ENCODE measurements at regions not wholly inside any gene's neighbourhood (a gene's known extent, or its start where the extent isn't known, plus 50 kb on each side); places are given as distances from the start of the nearest gene placed in this dataset.
"Not testable (repeated sequence)": the region's sequence is repeated elsewhere in the genome, so short reads cannot be mapped to it uniquely, and the experiment has no call there.

GRCh38 chr15:31707944-31708702 is 322.2 kb upstream of the CHRNA7 start:
- not testable (repeated sequence) for TF ChIP-seq CTCF (IDR thresholded peaks at IDR 0.05); EZH2 (IDR thresholded peaks at IDR 0.05; ENCODE audit: borderline replicate concordance, insufficient read depth, low read depth, low read length, poor library complexity, severe bottlenecking)

Data from B cell (primary cell).